ENCODE measurements at regions not wholly inside any gene's neighbourhood (a gene's known extent, or its start where the extent isn't known, plus 50 kb on each side); places are given as distances from the start of the nearest gene placed in this dataset.

- TF ChIP-seq CTCF (IDR thresholded peaks at IDR 0.05) = no peak
- no peak for TF ChIP-seq GABPB1 (CRISPR knock-in tag; IDR thresholded peaks at IDR 0.05)
- no peak for TF ChIP-seq ATF3 (CRISPR knock-in tag; conservative IDR thresholded peaks at IDR 0.05)
- no peak for TF ChIP-seq MAX (CRISPR knock-in tag; IDR thresholded peaks at IDR 0.05)
- TF ChIP-seq ETV6 (CRISPR knock-in tag; IDR thresholded peaks at IDR 0.05) = no peak
- TF ChIP-seq, protein P1, sequence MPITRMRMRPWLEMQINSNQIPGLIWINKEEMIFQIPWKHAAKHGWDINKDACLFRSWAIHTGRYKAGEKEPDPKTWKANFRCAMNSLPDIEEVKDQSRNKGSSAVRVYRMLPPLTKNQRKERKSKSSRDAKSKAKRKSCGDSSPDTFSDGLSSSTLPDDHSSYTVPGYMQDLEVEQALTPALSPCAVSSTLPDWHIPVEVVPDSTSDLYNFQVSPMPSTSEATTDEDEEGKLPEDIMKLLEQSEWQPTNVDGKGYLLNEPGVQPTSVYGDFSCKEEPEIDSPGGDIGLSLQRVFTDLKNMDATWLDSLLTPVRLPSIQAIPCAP (CRISPR knock-in tag; IDR thresholded peaks at IDR 0.05) = no peak
- no peak for TF ChIP-seq NFATC4 (CRISPR knock-in tag; IDR thresholded peaks at IDR 0.05)
- TF ChIP-seq E2F1 (CRISPR knock-in tag; IDR thresholded peaks at IDR 0.05) = no peak
Observed at GRCh38 chr4:121541696-121542095, 155.1 kb downstream of the ANXA5 start.

Data from WTC11 (cell line).